Spleen (tissue), 7 donors: ENCODE measurements at regions not wholly inside any gene's neighbourhood (a gene's known extent, or its start where the extent isn't known, plus 50 kb on each side); places are given as distances from the start of the nearest gene placed in this dataset.

Experiments used
- CTCF ChIP-seq, 11 experiments: fragments of 200-600 bp in 7 of 11; fragments of 450-650 bp in 4 of 11; sonication (generic) in 4 of 11; IDR thresholded peaks in 8 of 11; conservative IDR thresholded peaks in 3 of 11; 1 replicate in 7 of 11; 2 replicates in 4 of 11; pipeline versions ENCODE4 v1.4.0 to v1.8.0; 2016 to 2021; ENCODE audit warnings: antibody characterized with exemption in 11 of 11, inconsistent platforms in 4 of 11, mild to moderate bottlenecking in 1 of 11
- POLR2A ChIP-seq, 3 donors: fragments of 450-650 bp; IDR thresholded peaks; one replicate each; pipeline ENCODE4 v1.5.1; 2017; ENCODE audit warnings: antibody characterized with exemption in 3 of 3, mild to moderate bottlenecking in 1 of 3
- POLR2AphosphoS5 ChIP-seq, 3 donors: sonication (generic); formaldehyde crosslinking; IDR thresholded peaks; one replicate each; pipeline ENCODE4 v1.5.1; 2017; ENCODE audit warnings: antibody characterized with exemption in 3 of 3
- donor health status: DM: no; HTN: no; CAD: no; lungs with moderate emphysema.
- donor health status: DM: no; HTN: no; CAD: no.
- donor health status: DM: no; HTN: no; CAD: no.

GRCh38 chr12:47393403-47393790 lies 312.4 kb downstream of the RPAP3 start:
- TF ChIP-seq CTCF (IDR thresholded peaks at IDR 0.05 in 8 of 11, conservative IDR thresholded peaks at IDR 0.05 in 3 of 11): no peak
- no peak for TF ChIP-seq POLR2AphosphoS5 (IDR thresholded peaks at IDR 0.05)
- no peak for TF ChIP-seq POLR2A (IDR thresholded peaks at IDR 0.05)
